Small intestine (tissue), 7 donors: ENCODE measurements at regions not wholly inside any gene's neighbourhood (a gene's known extent, or its start where the extent isn't known, plus 50 kb on each side); places are given as distances from the start of the nearest gene placed in this dataset.

Experiments used
- DNase-seq, 2 donors: peaks; one replicate each; pipeline versions ENCODE4 v3.0.0 to v3.0.0-alpha.2; 2013
- FAIRE-seq: peaks from 2 replicates; lab custom pipeline; 2012; peaks lifted over from hg19 to GRCh38; lab: Jason Lieb, UNC
- H3K27ac ChIP-seq, 3 donors: one replicate each; pipeline ENCODE4 v1.5.1; 2013; ENCODE audit warnings: low read length in 2 of 3, mild to moderate bottlenecking in 2 of 3, control low read depth in 1 of 3, inconsistent platforms in 1 of 3, low read depth in 1 of 3, moderate library complexity in 1 of 3
- H3K27me3 ChIP-seq, 3 donors: one replicate each; pipeline ENCODE4 v1.6.1; 2013; ENCODE audit warnings: low read length in 3 of 3, inconsistent platforms in 1 of 3; ENCODE audit not compliant: control insufficient read depth in 3 of 3, insufficient read depth in 3 of 3
- H3K36me3 ChIP-seq, 3 donors: one replicate each; pipeline ENCODE4 v1.6.1; 2013; ENCODE audit warnings: low read length in 3 of 3, inconsistent platforms in 1 of 3, low read depth in 1 of 3, mild to moderate bottlenecking in 1 of 3, moderate library complexity in 1 of 3; ENCODE audit not compliant: control insufficient read depth in 3 of 3, insufficient read depth in 2 of 3
- H3K4me1 ChIP-seq, 3 donors: one replicate each; pipeline ENCODE4 v1.6.1; 2013; ENCODE audit warnings: low read length in 2 of 3, inconsistent platforms in 1 of 3, low read depth in 1 of 3, mild to moderate bottlenecking in 1 of 3, moderate library complexity in 1 of 3; ENCODE audit not compliant: control insufficient read depth in 3 of 3, insufficient read depth in 2 of 3
- H3K4me3 ChIP-seq, 3 donors: one replicate each; pipeline ENCODE4 v1.5.1; 2013; ENCODE audit warnings: low read length in 3 of 3, control low read depth in 1 of 3, inconsistent platforms in 1 of 3, low read depth in 1 of 3, mild to moderate bottlenecking in 1 of 3, moderate library complexity in 1 of 3
- H3K9me3 ChIP-seq, 2 donors: one replicate each; pipeline ENCODE4 v1.6.1; 2013; ENCODE audit warnings: low read depth in 1 of 2, low read length in 1 of 2; ENCODE audit not compliant: control insufficient read depth in 2 of 2, insufficient read depth in 1 of 2
- WGBS, 3 donors: extraction: QIAGEN DNeasy Blood & Tissue Kit; methylation state at CpG; one replicate each; pipeline ENCODE4 v1.1.7; 2013; 5-methylcytosine and 5-hydroxymethylcytosine counted together
- donor health status: healthy with polysubstance abuse.
- donor health status: control.
- donor health status: control.
- donor health status: Bipolar disorder and iron deficiency.
- donor health status: healthy.

GRCh38 chr13:112182251-112182650 lies 115.3 kb downstream of the SOX1 start:
- 83 to 86% (median 83%) methylated on average over 11 of the region's 11 CpGs for WGBS, 3 donors
- FAIRE-seq (no peak), DNase-seq (no peak)
- Histone ChIP-seq H3K9me3 (no peaks in the 10 kb centered on the region), H3K27ac (no peak overlapping the region), H3K27me3 (no peaks in the 10 kb centered on the region), H3K36me3 (no peaks in the 10 kb centered on the region), H3K4me1 (peaks cover 0 to under 1% (median 0%) of the 10 kb centered on the region in 3 donors), H3K4me3 (no peak overlapping the region)

GRCh38 chr13:112182846-112183531 lies 116.0 kb downstream of the SOX1 start:
- Histone ChIP-seq H3K4me3 (no peak overlapping the region), H3K27ac (no peak overlapping the region), H3K4me1 (no peaks in the 10 kb centered on the region), H3K9me3 (no peaks in the 10 kb centered on the region), H3K27me3 (no peaks in the 10 kb centered on the region), H3K36me3 (no peaks in the 10 kb centered on the region)
- DNase-seq (peak in 1 of 2 donors; percentile 6), FAIRE-seq (no peak)
- WGBS, 3 donors, result 66 to 70% (median 70%) methylated on average over 23 to 24 of the region's 24 CpGs

- DNase-seq (no peak), FAIRE-seq (no peak)
- no peaks in the 10 kb centered on the region for H3K27me3 ChIP-seq
- no peak overlapping the region for H3K4me3 ChIP-seq
- no peaks in the 10 kb centered on the region for H3K36me3 ChIP-seq
- no peaks in the 10 kb centered on the region for H3K4me1 ChIP-seq
- no peak overlapping the region for H3K27ac ChIP-seq
- 77 to 90% (median 88%) methylated on average over 24 of the region's 24 CpGs for WGBS, 3 donors
- H3K9me3 ChIP-seq, result no peaks in the 10 kb centered on the region
Observed at GRCh38 chr13:112183532-112184090, 116.7 kb downstream of the SOX1 start.

GRCh38 chr13:112184261-112184660 lies 117.3 kb downstream of the SOX1 start:
- H3K4me3 ChIP-seq, result no peak overlapping the region
- no peaks in the 10 kb centered on the region for H3K4me1 ChIP-seq
- H3K27ac ChIP-seq, result no peak overlapping the region
- DNase-seq (no peak), FAIRE-seq (no peak)
- H3K36me3 ChIP-seq, result no peaks in the 10 kb centered on the region
- no peaks in the 10 kb centered on the region for H3K9me3 ChIP-seq
- 83 to 91% (median 84%) methylated on average over 14 of the region's 14 CpGs for WGBS, 3 donors
- H3K27me3 ChIP-seq, result no peaks in the 10 kb centered on the region

- Histone ChIP-seq H3K4me1 (no peaks in the 10 kb centered on the region), H3K36me3 (no peaks in the 10 kb centered on the region), H3K9me3 (no peaks in the 10 kb centered on the region), H3K27ac (no peak overlapping the region), H3K4me3 (no peak overlapping the region), H3K27me3 (no peaks in the 10 kb centered on the region)
- FAIRE-seq (no peak), DNase-seq (no peak)
- 84 to 94% (median 86%) methylated on average over 15 of the region's 15 CpGs for WGBS, 3 donors
Observed at GRCh38 chr13:112184851-112185371, 118.0 kb downstream of the SOX1 start.

- Histone ChIP-seq H3K27me3 (no peaks in the 10 kb centered on the region), H3K27ac (no peak overlapping the region), H3K4me3 (no peak overlapping the region), H3K4me1 (no peaks in the 10 kb centered on the region), H3K36me3 (no peaks in the 10 kb centered on the region), H3K9me3 (no peaks in the 10 kb centered on the region)
- DNase-seq (no peak), FAIRE-seq (no peak)
- 80 to 85% (median 81%) methylated on average over 9 of the region's 9 CpGs for WGBS, 3 donors
Observed at GRCh38 chr13:112185466-112185865, 118.5 kb downstream of the SOX1 start.

- FAIRE-seq, result no peak
- Histone ChIP-seq H3K36me3 (no peaks in the 10 kb centered on the region), H3K4me1 (no peaks in the 10 kb centered on the region), H3K4me3 (no peak overlapping the region), H3K27ac (no peak overlapping the region), H3K27me3 (no peaks in the 10 kb centered on the region), H3K9me3 (no peaks in the 10 kb centered on the region)
- WGBS, 3 donors, result 87 to 93% (median 91%) methylated on average over 6 of the region's 6 CpGs
- no peak for DNase-seq
Observed at GRCh38 chr13:112186091-112186490, 119.1 kb downstream of the SOX1 start.

- H3K4me3 ChIP-seq, result no peak overlapping the region
- H3K4me1 ChIP-seq, result no peaks in the 10 kb centered on the region
- WGBS, 3 donors, result 89 to 91% (median 90%) methylated on average over 18 of the region's 18 CpGs
- no peak for FAIRE-seq
- no peaks in the 10 kb centered on the region for H3K27me3 ChIP-seq
- H3K9me3 ChIP-seq, result no peaks in the 10 kb centered on the region
- no peaks in the 10 kb centered on the region for H3K36me3 ChIP-seq
- H3K27ac ChIP-seq, result no peak overlapping the region
- no peak for DNase-seq
Observed at GRCh38 chr13:112187527-112188297, 120.8 kb downstream of the SOX1 start.
